ENCODE measurements at regions not wholly inside any gene's neighbourhood (a gene's known extent, or its start where the extent isn't known, plus 50 kb on each side); places are given as distances from the start of the nearest gene placed in this dataset.

- TF ChIP-seq CTCF (IDR thresholded peaks at IDR 0.05; ENCODE audit: low read length) (no peak), EZH2 (IDR thresholded peaks at IDR 0.05; ENCODE audit: borderline replicate concordance, low read length) (no peak)
These were observed 53.4 kb upstream of the PTGFRN start for GRCh38 chr1:116856312-116856711.

Measured in OCI-LY1 (cell line).